Psoas muscle (tissue), 7 donors: ENCODE measurements at regions not wholly inside any gene's neighbourhood (a gene's known extent, or its start where the extent isn't known, plus 50 kb on each side); places are given as distances from the start of the nearest gene placed in this dataset.
"Not testable (repeated sequence)": the region's sequence is repeated elsewhere in the genome, so short reads cannot be mapped to it uniquely, and the experiment has no call there.

Source experiments
- ATAC-seq, 4 donors: fragments of 200-7000 bp; cut with Tn5 transposase; one replicate each; pipeline ENCODE4 v1.9.1; 2020; ENCODE audit warnings: moderate library complexity in 3 of 4, mild to moderate bottlenecking in 2 of 4
- DNase-seq, 2 donors: peaks; one replicate each; pipeline ENCODE4 v3.0.0-alpha.2; 2020
- H3K27ac ChIP-seq: fragments of 200-600 bp; one replicate; pipeline ENCODE4 v1.8.0; 2022
- H3K27me3 ChIP-seq, 3 donors: fragments of 200-600 bp in 1 of 3; one replicate each; pipeline versions ENCODE4 v1.6.1 to v1.8.0; 2013 to 2022; ENCODE audit warnings: low read length in 2 of 3, mild to moderate bottlenecking in 2 of 3, moderate library complexity in 1 of 3; ENCODE audit not compliant: insufficient read depth in 3 of 3
- H3K36me3 ChIP-seq, 2 donors: fragments of 200-600 bp in 1 of 2; one replicate each; pipeline versions ENCODE4 v1.6.1 to v1.8.0; 2013 to 2022; ENCODE audit warnings: low read depth in 1 of 2, mild to moderate bottlenecking in 1 of 2, moderate library complexity in 1 of 2; ENCODE audit not compliant: insufficient read depth in 1 of 2
- H3K4me1 ChIP-seq: fragments of 200-600 bp; one replicate; pipeline ENCODE4 v1.8.0; 2022
- H3K4me3 ChIP-seq: fragments of 200-600 bp; one replicate; pipeline ENCODE4 v1.8.0; 2022; ENCODE audit warnings: mild to moderate bottlenecking
- H3K9me3 ChIP-seq: fragments of 200-600 bp; one replicate; pipeline ENCODE4 v1.8.0; 2022
- WGBS, 3 donors: extraction: QIAGEN DNeasy Blood & Tissue Kit; methylation state at CpG; one replicate each; pipeline versions ENCODE4 v1.1.6 to v1.1.7; 2013; 5-methylcytosine and 5-hydroxymethylcytosine counted together
- intact Hi-C, 2 donors: fragments of 100-400 bp; cut with DNase I; formaldehyde crosslinking; loops; one replicate each; pipeline versions ENCODE4 v1.11.0 to v1.14.2; 2022
- TF ChIP-seq, protein P1 (sequence below): fragments of 200-600 bp; IDR thresholded peaks from one replicate; pipeline ENCODE4 v1.8.0; 2022; ENCODE audit warnings: antibody characterized with exemption
- donor health status: healthy with polysubstance abuse.
- donor health status: DM: no; HTN: no; CAD: no; lungs with moderate emphysema.
- donor health status: Bipolar disorder and iron deficiency.
- donor health status: healthy.
- donor health status: DM: yes; HTN: yes; CAD: no.
- donor health status: DM: no; HTN: no; CAD: no.
- donor health status: DM: yes; HTN: yes; CAD: no.

DNA sequence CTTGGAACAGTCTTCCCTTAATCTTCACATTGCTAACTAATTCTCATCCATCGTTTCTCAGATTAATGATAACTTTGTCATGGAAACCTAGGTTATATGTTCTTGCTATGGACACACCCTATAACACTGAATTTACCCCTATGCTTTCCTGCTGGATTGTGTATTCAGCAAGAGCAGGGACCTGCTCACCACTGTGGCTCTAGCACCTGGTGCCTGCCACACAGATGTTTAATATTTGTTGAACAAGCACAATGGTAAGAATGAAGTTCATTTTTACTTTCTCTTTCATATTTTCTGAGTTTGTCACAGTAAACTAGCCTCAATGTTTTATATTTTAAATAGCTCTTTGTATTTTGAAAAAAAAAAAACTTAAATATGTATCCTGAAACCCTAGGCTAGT is 734.0 kb upstream of the DIAPH2 start:
- H3K27me3 ChIP-seq: peaks cover 0 to 3% (median 0%) of the 10 kb centered on the region in 3 donors
- intact Hi-C loops: no loop called here
- H3K4me3 ChIP-seq: no peak overlapping the region
- WGBS, 3 donors: 39 to 60% (median 50%) methylated on average over 1 of the region's 1 CpG
- no peaks in the 10 kb centered on the region for H3K9me3 ChIP-seq
- H3K36me3 ChIP-seq: no peaks in the 10 kb centered on the region
- DNase-seq (no peak), ATAC-seq (no peak)
- no peak overlapping the region for H3K27ac ChIP-seq
- H3K4me1 ChIP-seq: no peaks in the 10 kb centered on the region
- TF ChIP-seq, protein P1, sequence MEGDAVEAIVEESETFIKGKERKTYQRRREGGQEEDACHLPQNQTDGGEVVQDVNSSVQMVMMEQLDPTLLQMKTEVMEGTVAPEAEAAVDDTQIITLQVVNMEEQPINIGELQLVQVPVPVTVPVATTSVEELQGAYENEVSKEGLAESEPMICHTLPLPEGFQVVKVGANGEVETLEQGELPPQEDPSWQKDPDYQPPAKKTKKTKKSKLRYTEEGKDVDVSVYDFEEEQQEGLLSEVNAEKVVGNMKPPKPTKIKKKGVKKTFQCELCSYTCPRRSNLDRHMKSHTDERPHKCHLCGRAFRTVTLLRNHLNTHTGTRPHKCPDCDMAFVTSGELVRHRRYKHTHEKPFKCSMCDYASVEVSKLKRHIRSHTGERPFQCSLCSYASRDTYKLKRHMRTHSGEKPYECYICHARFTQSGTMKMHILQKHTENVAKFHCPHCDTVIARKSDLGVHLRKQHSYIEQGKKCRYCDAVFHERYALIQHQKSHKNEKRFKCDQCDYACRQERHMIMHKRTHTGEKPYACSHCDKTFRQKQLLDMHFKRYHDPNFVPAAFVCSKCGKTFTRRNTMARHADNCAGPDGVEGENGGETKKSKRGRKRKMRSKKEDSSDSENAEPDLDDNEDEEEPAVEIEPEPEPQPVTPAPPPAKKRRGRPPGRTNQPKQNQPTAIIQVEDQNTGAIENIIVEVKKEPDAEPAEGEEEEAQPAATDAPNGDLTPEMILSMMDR: no peak

DNA sequence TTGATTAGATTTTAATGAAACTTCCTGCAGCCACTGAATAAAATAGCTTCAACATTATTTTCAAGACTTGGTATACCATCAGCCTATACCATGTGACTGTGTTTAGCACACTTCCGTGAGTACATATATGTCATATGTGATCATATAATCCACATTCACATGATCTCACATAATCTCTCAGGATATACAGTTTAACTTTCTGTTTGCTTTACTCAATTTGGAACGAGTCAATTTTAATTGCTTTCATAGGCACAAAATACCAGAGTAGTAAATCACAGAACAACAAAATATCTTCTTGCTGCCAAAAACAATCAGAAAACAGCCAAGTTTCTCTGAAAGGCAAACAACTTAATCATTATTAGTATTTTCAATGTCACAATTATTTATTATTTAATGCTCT is 731.1 kb upstream of the DIAPH2 start:
- Histone ChIP-seq H3K36me3 (no peaks in the 10 kb centered on the region), H3K27ac (no peak overlapping the region), H3K4me3 (no peak overlapping the region), H3K27me3 (peaks cover 0 to 6% (median 0%) of the 10 kb centered on the region in 3 donors), H3K9me3 (no peaks in the 10 kb centered on the region), H3K4me1 (no peaks in the 10 kb centered on the region)
- intact Hi-C loops: no loop called here
- TF ChIP-seq, protein P1: no peak
- DNase-seq (no peak), ATAC-seq (no peak)
- 63 to 66% (median 63%) methylated on average over 2 of the region's 2 CpGs for WGBS, 3 donors

DNA sequence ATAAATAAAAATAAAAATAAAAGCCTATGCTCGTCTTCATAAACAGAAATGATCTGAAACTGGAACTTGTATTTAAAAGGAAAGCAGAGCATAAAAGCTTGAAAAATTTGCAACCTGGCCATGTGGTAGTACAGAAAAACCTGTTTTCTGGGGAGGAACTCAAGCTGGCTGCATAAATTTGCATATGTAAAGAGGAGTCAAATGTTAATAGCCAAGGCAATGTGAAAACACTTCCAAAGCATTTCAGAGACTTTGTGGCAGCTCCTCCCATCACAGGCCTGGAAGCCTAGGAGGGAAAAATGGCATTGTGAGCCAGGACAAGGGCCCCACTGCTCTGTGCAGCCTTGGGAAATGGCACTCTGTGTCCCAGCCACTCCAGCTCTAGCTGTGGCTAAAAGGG is 727.9 kb upstream of the DIAPH2 start:
- TF ChIP-seq, protein P1: no peak
- intact Hi-C loops: no loop called here
- H3K36me3 ChIP-seq: no peaks in the 10 kb centered on the region
- no peak overlapping the region for H3K27ac ChIP-seq
- peaks cover 0 to 3% (median 0%) of the 10 kb centered on the region in 3 donors for H3K27me3 ChIP-seq
- no peaks in the 10 kb centered on the region for H3K4me1 ChIP-seq
- no peak overlapping the region for H3K4me3 ChIP-seq
- no peak for DNase-seq
- WGBS, 3 donors: 44 to 56% (median 53%) methylated on average over 1 of the region's 1 CpG
- no peak for ATAC-seq
- no peaks in the 10 kb centered on the region for H3K9me3 ChIP-seq

DNA sequence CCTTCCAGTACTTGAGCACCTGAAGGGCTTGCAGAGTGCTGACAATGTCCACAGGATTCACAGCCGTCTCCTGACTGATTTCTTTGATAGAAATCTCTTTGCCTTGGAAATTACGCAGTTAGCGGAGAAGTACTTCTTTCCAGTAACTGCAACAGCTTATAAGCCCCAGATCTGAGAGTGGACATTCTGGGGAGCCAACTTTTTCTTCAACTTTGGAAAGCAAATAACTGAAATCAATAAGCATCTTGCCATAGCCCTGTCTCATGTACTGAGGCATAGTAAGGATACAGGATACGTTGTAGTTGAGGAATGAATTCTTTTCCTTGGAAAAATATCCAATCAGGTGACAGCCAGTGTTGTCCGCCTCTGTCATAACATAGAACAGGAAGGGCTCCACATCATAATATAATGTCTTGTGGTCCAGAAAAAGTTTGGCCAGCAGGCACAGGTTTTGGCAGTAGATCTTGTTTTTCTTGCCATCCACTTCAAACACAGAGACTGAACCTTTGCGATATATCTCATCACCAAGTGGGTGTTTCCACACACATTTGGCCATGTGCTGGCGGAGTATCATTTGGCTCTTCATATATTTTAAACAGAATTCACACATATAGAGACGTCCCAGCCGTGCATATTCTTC is 711.1 kb upstream of the DIAPH2 start:
- ATAC-seq, H3K36me3 ChIP-seq, intact Hi-C loops, H3K4me3 ChIP-seq, H3K27me3 ChIP-seq, H3K27ac ChIP-seq, H3K4me1 ChIP-seq, H3K9me3 ChIP-seq, DNase-seq: not testable (repeated sequence)
- 74 to 79% (median 77%) methylated on average over 9 of the region's 9 CpGs for WGBS, 3 donors

DNA sequence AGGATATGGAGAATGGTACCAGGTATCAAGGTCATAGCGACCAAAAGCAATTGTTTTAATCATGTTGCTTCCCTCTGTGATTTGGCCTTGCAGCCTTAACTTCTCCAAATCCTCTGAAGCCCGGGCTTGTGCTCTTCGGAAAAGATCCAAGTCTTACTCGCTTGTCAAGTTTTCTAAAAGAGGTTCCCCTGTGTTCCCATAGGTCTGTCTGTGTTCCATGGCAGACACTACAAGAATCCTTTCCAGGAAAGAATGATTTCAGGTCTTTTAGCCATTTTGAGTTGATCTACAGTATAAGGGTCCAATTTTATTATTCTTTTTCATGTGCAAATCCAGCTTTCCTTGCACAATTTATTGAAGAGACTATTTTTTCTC is 710.6 kb upstream of the DIAPH2 start:
- WGBS, 3 donors: 58 to 81% (median 77%) methylated on average over 4 of the region's 4 CpGs
- ATAC-seq (no peak), DNase-seq (no peak)
- no peak overlapping the region for H3K27ac ChIP-seq
- H3K4me3 ChIP-seq: no peak overlapping the region
- no peaks in the 10 kb centered on the region for H3K4me1 ChIP-seq
- TF ChIP-seq, protein P1: no peak
- H3K27me3 ChIP-seq: no peaks in the 10 kb centered on the region
- H3K9me3 ChIP-seq: no peaks in the 10 kb centered on the region
- no peaks in the 10 kb centered on the region for H3K36me3 ChIP-seq
- intact Hi-C loops: no loop called here
